Stimulated activated CD4-positive, alpha-beta T cell treated with anti-CD3 and anti-CD28 coated beads, TNF-alpha, amount 100 ng/mL, for 1 hour (primary cell): ENCODE measurements at regions not wholly inside any gene's neighbourhood (a gene's known extent, or its start where the extent isn't known, plus 50 kb on each side); places are given as distances from the start of the nearest gene placed in this dataset.

Source experiments
- DNase-seq, 3 donors: peaks; one replicate each; pipeline ENCODE4 v3.0.0-alpha.2; 2020; ENCODE audit warnings: low read depth in 3 of 3, low spot score in 1 of 3

- no peak for DNase-seq
Observed at GRCh38 chr4:128604204-128604603, 205.3 kb upstream of the JADE1 start.

- no peak for DNase-seq
Observed at GRCh38 chr4:128603081-128603480, 206.4 kb upstream of the JADE1 start.

- no peak for DNase-seq
Observed at GRCh38 chr4:128601991-128602695, 207.4 kb upstream of the JADE1 start.

- DNase-seq = no peak
Observed at GRCh38 chr4:128600996-128601871, 208.3 kb upstream of the JADE1 start.

- DNase-seq = no peak
Observed at GRCh38 chr4:128600410-128600809, 209.1 kb upstream of the JADE1 start.

GRCh38 chr4:128597500-128597899 is 212.0 kb upstream of the JADE1 start:
- DNase-seq = no peak

GRCh38 chr4:128596853-128597252 is 212.6 kb upstream of the JADE1 start:
- DNase-seq = no peak

- DNase-seq = no peak
Observed at GRCh38 chr4:128596115-128596514, 213.4 kb upstream of the JADE1 start.

GRCh38 chr4:128591482-128591881 is 218.0 kb upstream of the JADE1 start:
- no peak for DNase-seq

GRCh38 chr4:128590773-128591172 is 218.7 kb upstream of the JADE1 start:
- DNase-seq = no peak

GRCh38 chr4:128590034-128590740 is 219.3 kb upstream of the JADE1 start:
- no peak for DNase-seq

GRCh38 chr4:128589384-128589965 is 220.0 kb upstream of the JADE1 start:
- no peak for DNase-seq

GRCh38 chr4:128587382-128587781 is 222.1 kb upstream of the JADE1 start:
- no peak for DNase-seq

- no peak for DNase-seq
Observed at GRCh38 chr4:128583753-128584712, 225.5 kb upstream of the JADE1 start.

GRCh38 chr4:128582427-128582870 is 227.1 kb upstream of the JADE1 start:
- DNase-seq = no peak

GRCh38 chr4:128579154-128579853 is 230.2 kb upstream of the JADE1 start:
- DNase-seq = no peak

- DNase-seq = peak in 2 of 3 donors; percentile 23 to 29
Observed at GRCh38 chr4:128574706-128575105, 234.8 kb upstream of the JADE1 start.

- DNase-seq = no peak
Observed at GRCh38 chr4:128573781-128574508, 235.6 kb upstream of the JADE1 start.

GRCh38 chr4:128572778-128573241 is 236.7 kb upstream of the JADE1 start:
- no peak for DNase-seq
